Caco-2 (cell line): ENCODE measurements at regions not wholly inside any gene's neighbourhood (a gene's known extent, or its start where the extent isn't known, plus 50 kb on each side); places are given as distances from the start of the nearest gene placed in this dataset.

Source experiments
- BruUV-seq: library from RNA; stranded (reverse); fragments of 400-500 nt; replicated peaks from 2 replicates; lab custom pipeline; 2021; lab: Mats Ljungman, UMichigan
- CTCF ChIA-PET: fragments of 300-600 bp; sonication (Branson Sonifier 250); formaldehyde crosslinking; loops from one replicate; lab custom pipeline; 2022; ENCODE audit warnings: antibody characterized with exemption; lab: Charles Lee
- POLR2A ChIA-PET: fragments of 300-600 bp; sonication (Branson Sonifier 250); formaldehyde crosslinking; loops from one replicate; lab custom pipeline; 2022; ENCODE audit warnings: antibody characterized with exemption; lab: Charles Lee
- DNase-seq, 2 experiments: peaks; one replicate each; pipeline versions ENCODE4 v3.0.0 to v3.0.0-alpha.2; 2020 to 2022
- H3K27me3 ChIP-seq: replicated peaks from 2 replicates; pipeline ENCODE4 v1.6.0; 2011; ENCODE audit warnings: low read length; ENCODE audit not compliant: control insufficient read depth, insufficient read depth
- H3K36me3 ChIP-seq: 2 replicates; pipeline ENCODE4 v1.5.1; 2011; ENCODE audit warnings: low read length; ENCODE audit not compliant: control insufficient read depth, insufficient read depth
- H3K4me1 ChIP-seq: fragments of 250-450 bp; sonication (Bioruptor Pico); 2 replicates; pipeline ENCODE4 v1.5.1; 2020; ENCODE audit warnings: mild to moderate bottlenecking
- H3K4me3 ChIP-seq: 2 replicates; pipeline ENCODE4 v1.5.1; 2011; ENCODE audit warnings: low read depth, mild to moderate bottlenecking, control low read depth, low read length
- H3K9me3 ChIP-seq: fragments of 250-450 bp; sonication (Bioruptor Pico); 2 replicates; pipeline ENCODE4 v1.5.1; 2020; ENCODE audit warnings: mild to moderate bottlenecking, moderate library complexity
- H3K27ac Mint-ChIP-seq: one replicate; pipeline ENCODE4 v1.8.0; 2022; ENCODE audit warnings: mixed read lengths; ENCODE audit not compliant: unreplicated experiment
- H3K27me3 Mint-ChIP-seq: one replicate; pipeline ENCODE4 v1.8.0; 2022; ENCODE audit warnings: mixed read lengths; ENCODE audit not compliant: insufficient read depth, unreplicated experiment
- H3K36me3 Mint-ChIP-seq: one replicate; pipeline ENCODE4 v1.8.0; 2022; ENCODE audit warnings: mild to moderate bottlenecking, mixed read lengths; ENCODE audit not compliant: insufficient read depth, unreplicated experiment
- H3K4me1 Mint-ChIP-seq: one replicate; pipeline ENCODE4 v1.8.0; 2022; ENCODE audit warnings: low read depth, mixed read lengths; ENCODE audit not compliant: unreplicated experiment
- H3K4me3 Mint-ChIP-seq: one replicate; pipeline ENCODE4 v1.8.0; 2022; ENCODE audit warnings: mild to moderate bottlenecking, moderate library complexity, mixed read lengths; ENCODE audit not compliant: unreplicated experiment
- H3K9me3 Mint-ChIP-seq: one replicate; pipeline ENCODE4 v1.8.0; 2022; ENCODE audit warnings: mixed read lengths; ENCODE audit not compliant: unreplicated experiment
- intact Hi-C: fragments of 100-400 bp; cut with micrococcal nuclease; formaldehyde crosslinking; loops from one replicate; pipeline ENCODE4 v1.10.0; 2022; ENCODE audit not compliant: unreplicated experiment
- TF ChIP-seq, protein P1 (sequence below), 2 experiments: fragments of 200-600 bp in 1 of 2; IDR thresholded peaks; 1 replicate in 1 of 2; 2 replicates in 1 of 2; pipeline versions ENCODE4 v1.5.1 to v1.8.0; 2011 to 2022; ENCODE audit warnings: antibody characterized with exemption in 1 of 2, control low read depth in 1 of 2, inconsistent platforms in 1 of 2, low read depth in 1 of 2, low read length in 1 of 2, mild to moderate bottlenecking in 1 of 2, moderate library complexity in 1 of 2; ENCODE audit not compliant: insufficient read depth in 1 of 2, severe bottlenecking in 1 of 2, unreplicated experiment in 1 of 2

- Histone ChIP-seq H3K4me1 (no peaks in the 10 kb centered on the region), H3K9me3 (no peaks in the 10 kb centered on the region), H3K36me3 (no peaks in the 10 kb centered on the region), H3K4me3 (no peak overlapping the region), H3K27me3 (no peaks in the 10 kb centered on the region)
- intact Hi-C loops: no loop called here
- no peak overlapping the region for H3K27ac Mint-ChIP-seq
- POLR2A ChIA-PET: no interaction called here
- H3K36me3 Mint-ChIP-seq: no peaks in the 10 kb centered on the region
- no peaks in the 10 kb centered on the region for H3K27me3 Mint-ChIP-seq
- DNase-seq: no peak
- no peaks in the 10 kb centered on the region for H3K9me3 Mint-ChIP-seq
- TF ChIP-seq, protein P1, sequence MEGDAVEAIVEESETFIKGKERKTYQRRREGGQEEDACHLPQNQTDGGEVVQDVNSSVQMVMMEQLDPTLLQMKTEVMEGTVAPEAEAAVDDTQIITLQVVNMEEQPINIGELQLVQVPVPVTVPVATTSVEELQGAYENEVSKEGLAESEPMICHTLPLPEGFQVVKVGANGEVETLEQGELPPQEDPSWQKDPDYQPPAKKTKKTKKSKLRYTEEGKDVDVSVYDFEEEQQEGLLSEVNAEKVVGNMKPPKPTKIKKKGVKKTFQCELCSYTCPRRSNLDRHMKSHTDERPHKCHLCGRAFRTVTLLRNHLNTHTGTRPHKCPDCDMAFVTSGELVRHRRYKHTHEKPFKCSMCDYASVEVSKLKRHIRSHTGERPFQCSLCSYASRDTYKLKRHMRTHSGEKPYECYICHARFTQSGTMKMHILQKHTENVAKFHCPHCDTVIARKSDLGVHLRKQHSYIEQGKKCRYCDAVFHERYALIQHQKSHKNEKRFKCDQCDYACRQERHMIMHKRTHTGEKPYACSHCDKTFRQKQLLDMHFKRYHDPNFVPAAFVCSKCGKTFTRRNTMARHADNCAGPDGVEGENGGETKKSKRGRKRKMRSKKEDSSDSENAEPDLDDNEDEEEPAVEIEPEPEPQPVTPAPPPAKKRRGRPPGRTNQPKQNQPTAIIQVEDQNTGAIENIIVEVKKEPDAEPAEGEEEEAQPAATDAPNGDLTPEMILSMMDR (IDR thresholded peaks at IDR 0.05; ENCODE audit: insufficient read depth in 1 of 2, low read depth in 1 of 2, low read length in 1 of 2, severe bottlenecking in 1 of 2, unreplicated experiment in 1 of 2): no peak
- CTCF ChIA-PET: no interaction called here
- H3K4me3 Mint-ChIP-seq: no peak overlapping the region
- peaks cover 7% of the 10 kb centered on the region for H3K4me1 Mint-ChIP-seq
- no TSS peak for BruUV-seq
These were observed 103.0 kb downstream of the QPCT start for GRCh38 chr2:37447446-37447845.

GRCh38 chr2:37448342-37449120, 104.1 kb downstream of the QPCT start:
- Mint-ChIP-seq H3K9me3 (no peaks in the 10 kb centered on the region), H3K27me3 (no peaks in the 10 kb centered on the region), H3K36me3 (no peaks in the 10 kb centered on the region), H3K4me3 (no peak overlapping the region), H3K27ac (no peak overlapping the region), H3K4me1 (no peaks in the 10 kb centered on the region)
- POLR2A ChIA-PET: no interaction called here
- CTCF ChIA-PET: no interaction called here
- Histone ChIP-seq H3K4me1 (no peaks in the 10 kb centered on the region), H3K4me3 (no peak overlapping the region), H3K9me3 (no peaks in the 10 kb centered on the region), H3K27me3 (no peaks in the 10 kb centered on the region), H3K36me3 (no peaks in the 10 kb centered on the region)
- TF ChIP-seq, protein P1 (IDR thresholded peaks at IDR 0.05; ENCODE audit: insufficient read depth in 1 of 2, low read depth in 1 of 2, low read length in 1 of 2, severe bottlenecking in 1 of 2, unreplicated experiment in 1 of 2): no peak
- DNase-seq: no peak
- BruUV-seq: no TSS peak
- intact Hi-C loops: no loop called here

GRCh38 chr2:37449761-37450296, 105.4 kb downstream of the QPCT start:
- Histone ChIP-seq H3K9me3 (no peaks in the 10 kb centered on the region), H3K27me3 (no peaks in the 10 kb centered on the region), H3K4me1 (no peaks in the 10 kb centered on the region), H3K4me3 (no peak overlapping the region), H3K36me3 (no peaks in the 10 kb centered on the region)
- TF ChIP-seq, protein P1 (IDR thresholded peaks at IDR 0.05; ENCODE audit: insufficient read depth in 1 of 2, low read depth in 1 of 2, low read length in 1 of 2, severe bottlenecking in 1 of 2, unreplicated experiment in 1 of 2): no peak
- ChIA-PET POLR2A (no interaction called here), CTCF (no interaction called here)
- no peaks in the 10 kb centered on the region for H3K4me1 Mint-ChIP-seq
- no peak overlapping the region for H3K27ac Mint-ChIP-seq
- H3K27me3 Mint-ChIP-seq: no peaks in the 10 kb centered on the region
- no peak overlapping the region for H3K4me3 Mint-ChIP-seq
- BruUV-seq: no TSS peak
- no peaks in the 10 kb centered on the region for H3K9me3 Mint-ChIP-seq
- intact Hi-C loops: no loop called here
- no peaks in the 10 kb centered on the region for H3K36me3 Mint-ChIP-seq
- DNase-seq: no peak
